ENCODE measurements at regions not wholly inside any gene's neighbourhood (a gene's known extent, or its start where the extent isn't known, plus 50 kb on each side); places are given as distances from the start of the nearest gene placed in this dataset.

DNA sequence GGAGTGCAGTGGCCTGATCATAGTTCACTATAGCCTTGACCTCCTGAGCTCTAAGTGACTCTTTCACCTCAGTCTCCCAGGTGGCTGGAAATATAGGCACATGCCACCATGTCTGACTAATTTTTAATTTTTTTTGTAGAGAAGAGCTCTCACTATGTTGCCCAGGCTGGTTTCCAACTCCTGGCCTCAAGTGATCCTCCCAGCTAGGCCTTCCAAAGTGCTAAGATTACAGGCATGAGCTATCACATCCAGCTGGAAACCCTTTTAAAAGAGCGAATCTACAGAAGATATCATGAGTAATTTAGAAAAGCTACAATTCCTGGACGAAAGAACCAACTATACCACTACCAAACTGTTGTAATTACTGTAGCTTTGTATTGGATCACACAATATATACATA, 394.4 kb upstream of the AUTS2 start:
- no peaks in the 10 kb centered on the region for H3K4me1 Mint-ChIP-seq (ENCODE audit: low read depth, unreplicated experiment)
- H3K27me3 Mint-ChIP-seq (ENCODE audit: low read depth, unreplicated experiment), result no peaks in the 10 kb centered on the region
- Histone ChIP-seq H3K9me3 (ENCODE audit: insufficient read depth, low read depth, low read length) (no peaks in the 10 kb centered on the region), H3K4me2 (ENCODE audit: low read length) (no peak overlapping the region), H3K27ac (ENCODE audit: low read depth, low read length) (no peak overlapping the region), H3K27me3 (ENCODE audit: insufficient read depth, low read length) (no peaks in the 10 kb centered on the region), H3K4me3 (ENCODE audit: insufficient read depth, low read depth, low read length) (no peak overlapping the region), H2AFZ (ENCODE audit: low read depth, low read length) (no peak overlapping the region), H3K9ac (ENCODE audit: low read length) (no peak overlapping the region), H3K36me3 (ENCODE audit: insufficient read depth, low read length) (no peaks in the 10 kb centered on the region), H3K79me2 (ENCODE audit: insufficient read depth, low read length) (no peaks in the 10 kb centered on the region), H4K20me1 (ENCODE audit: insufficient read depth, low read length) (no peaks in the 10 kb centered on the region), H3K4me1 (ENCODE audit: insufficient read depth, low read length) (peaks cover 10% of the 10 kb centered on the region)
- peaks cover 18% of the 10 kb centered on the region for H3K9me3 Mint-ChIP-seq (ENCODE audit: unreplicated experiment)
- H3K27ac Mint-ChIP-seq (ENCODE audit: unreplicated experiment), result no peak overlapping the region
- DNase-seq (ENCODE audit: low read depth) (no peak), FAIRE-seq (no peak)
- TF ChIP-seq CTCF (IDR thresholded peaks at IDR 0.05; ENCODE audit: insufficient read depth, low read depth, low read length), result no peak
- no peak for TF ChIP-seq EZH2 (IDR thresholded peaks at IDR 0.05; ENCODE audit: insufficient read depth, low read length)
- H3K36me3 Mint-ChIP-seq (ENCODE audit: low read depth, unreplicated experiment), result no peaks in the 10 kb centered on the region
- H3K4me3 Mint-ChIP-seq (ENCODE audit: unreplicated experiment), result no peak overlapping the region

GRCh38 chr7:69204943-69205342, 393.3 kb upstream of the AUTS2 start:
- no peak overlapping the region for H3K4me3 Mint-ChIP-seq (ENCODE audit: unreplicated experiment)
- Histone ChIP-seq H3K9ac (ENCODE audit: low read length) (no peak overlapping the region), H2AFZ (ENCODE audit: low read depth, low read length) (no peak overlapping the region), H3K4me3 (ENCODE audit: insufficient read depth, low read depth, low read length) (no peak overlapping the region), H3K9me3 (ENCODE audit: insufficient read depth, low read depth, low read length) (no peaks in the 10 kb centered on the region), H4K20me1 (ENCODE audit: insufficient read depth, low read length) (no peaks in the 10 kb centered on the region), H3K4me2 (ENCODE audit: low read length) (peak overlapping the region; percentile 23), H3K27ac (ENCODE audit: low read depth, low read length) (peak overlapping the region; percentile 41), H3K4me1 (ENCODE audit: insufficient read depth, low read length) (peaks cover 10% of the 10 kb centered on the region), H3K36me3 (ENCODE audit: insufficient read depth, low read length) (no peaks in the 10 kb centered on the region), H3K79me2 (ENCODE audit: insufficient read depth, low read length) (no peaks in the 10 kb centered on the region), H3K27me3 (ENCODE audit: insufficient read depth, low read length) (no peaks in the 10 kb centered on the region)
- DNase-seq (ENCODE audit: low read depth) (peak; percentile 91), FAIRE-seq (peak; percentile 52)
- no peaks in the 10 kb centered on the region for H3K27me3 Mint-ChIP-seq (ENCODE audit: low read depth, unreplicated experiment)
- no peaks in the 10 kb centered on the region for H3K36me3 Mint-ChIP-seq (ENCODE audit: low read depth, unreplicated experiment)
- TF ChIP-seq EZH2 (IDR thresholded peaks at IDR 0.05; ENCODE audit: insufficient read depth, low read length), result no peak
- no peak for TF ChIP-seq CTCF (IDR thresholded peaks at IDR 0.05; ENCODE audit: insufficient read depth, low read depth, low read length)
- H3K27ac Mint-ChIP-seq (ENCODE audit: unreplicated experiment), result no peak overlapping the region
- H3K4me1 Mint-ChIP-seq (ENCODE audit: low read depth, unreplicated experiment), result no peaks in the 10 kb centered on the region
- peaks cover 12% of the 10 kb centered on the region for H3K9me3 Mint-ChIP-seq (ENCODE audit: unreplicated experiment)

DNA sequence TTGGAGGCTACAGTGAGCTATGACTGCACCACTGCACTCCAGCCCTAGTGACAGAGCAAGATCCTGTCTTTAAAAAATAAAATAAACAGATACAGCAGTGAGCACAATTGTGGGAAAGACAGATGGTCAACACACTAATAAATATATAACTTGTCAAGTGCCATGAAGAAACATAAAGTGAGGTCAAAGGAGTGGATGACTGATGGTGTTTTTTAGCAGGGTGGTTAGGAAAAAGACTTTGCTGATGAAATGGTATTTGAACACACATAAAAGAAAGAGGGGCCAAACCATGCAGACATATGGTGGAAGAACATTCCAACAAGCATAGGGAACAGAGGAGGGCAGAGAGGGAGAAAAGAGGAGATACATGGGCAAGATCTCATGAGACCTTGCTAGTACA, 392.7 kb upstream of the AUTS2 start:
- H3K27me3 ChIP-seq (ENCODE audit: insufficient read depth, low read length), result no peaks in the 10 kb centered on the region
- Mint-ChIP-seq H3K9me3 (ENCODE audit: unreplicated experiment) (peaks cover 15% of the 10 kb centered on the region), H3K36me3 (ENCODE audit: low read depth, unreplicated experiment) (no peaks in the 10 kb centered on the region), H3K4me1 (ENCODE audit: low read depth, unreplicated experiment) (no peaks in the 10 kb centered on the region), H3K27me3 (ENCODE audit: low read depth, unreplicated experiment) (no peaks in the 10 kb centered on the region), H3K4me3 (ENCODE audit: unreplicated experiment) (no peak overlapping the region), H3K27ac (ENCODE audit: unreplicated experiment) (no peak overlapping the region)
- H2AFZ ChIP-seq (ENCODE audit: low read depth, low read length), result no peak overlapping the region
- H3K27ac ChIP-seq (ENCODE audit: low read depth, low read length), result no peak overlapping the region
- no peaks in the 10 kb centered on the region for H3K36me3 ChIP-seq (ENCODE audit: insufficient read depth, low read length)
- H3K9me3 ChIP-seq (ENCODE audit: insufficient read depth, low read depth, low read length), result no peaks in the 10 kb centered on the region
- H3K4me1 ChIP-seq (ENCODE audit: insufficient read depth, low read length), result peaks cover 10% of the 10 kb centered on the region
- peak; percentile 58 for DNase-seq (ENCODE audit: low read depth)
- H3K79me2 ChIP-seq (ENCODE audit: insufficient read depth, low read length), result no peaks in the 10 kb centered on the region
- H3K9ac ChIP-seq (ENCODE audit: low read length), result no peak overlapping the region
- FAIRE-seq, result no peak
- no peaks in the 10 kb centered on the region for H4K20me1 ChIP-seq (ENCODE audit: insufficient read depth, low read length)
- TF ChIP-seq EZH2 (IDR thresholded peaks at IDR 0.05; ENCODE audit: insufficient read depth, low read length) (no peak), CTCF (IDR thresholded peaks at IDR 0.05; ENCODE audit: insufficient read depth, low read depth, low read length) (no peak)
- H3K4me3 ChIP-seq (ENCODE audit: insufficient read depth, low read depth, low read length), result no peak overlapping the region
- H3K4me2 ChIP-seq (ENCODE audit: low read length), result no peak overlapping the region

Data from astrocyte (in vitro differentiated cells and primary cell).